Lung (tissue), 11 donors: ENCODE measurements at regions not wholly inside any gene's neighbourhood (a gene's known extent, or its start where the extent isn't known, plus 50 kb on each side); places are given as distances from the start of the nearest gene placed in this dataset.
A peak's percentile ranks its signal among the peaks of the same experiment; 100 is the strongest.

Experiments
- ATAC-seq: fragments of 200-7000 bp; cut with Tn5 transposase; one replicate; pipeline ENCODE4 v1.9.1; 2020; ENCODE audit warnings: moderate number of reproducible peaks; ENCODE audit not compliant: insufficient read depth, low FRiP score
- DNase-seq, 3 donors: peaks; one replicate each; pipeline ENCODE4 v3.0.0-alpha.2; 2013 to 2017
- H3K27ac ChIP-seq, 2 donors: one replicate each; pipeline ENCODE4 v1.5.1; 2013; ENCODE audit warnings: mild to moderate bottlenecking in 2 of 2, moderate library complexity in 2 of 2, control low read depth in 1 of 2, inconsistent platforms in 1 of 2, low read depth in 1 of 2, low read length in 1 of 2
- H3K27me3 ChIP-seq, 3 donors: one replicate each; pipeline ENCODE4 v1.5.1; 2013; ENCODE audit warnings: low read length in 2 of 3; ENCODE audit not compliant: control insufficient read depth in 3 of 3, insufficient read depth in 3 of 3
- H3K36me3 ChIP-seq, 4 donors: one replicate each; pipeline ENCODE4 v1.5.1; 2013; ENCODE audit warnings: low read length in 4 of 4, mild to moderate bottlenecking in 1 of 4, moderate library complexity in 1 of 4; ENCODE audit not compliant: control insufficient read depth in 4 of 4, insufficient read depth in 4 of 4
- H3K4me1 ChIP-seq, 5 donors: one replicate each; pipeline ENCODE4 v1.5.1; 2013; ENCODE audit warnings: low read length in 5 of 5, mild to moderate bottlenecking in 2 of 5, moderate library complexity in 1 of 5; ENCODE audit not compliant: control insufficient read depth in 5 of 5, insufficient read depth in 5 of 5
- H3K4me3 ChIP-seq: one replicate; pipeline ENCODE4 v1.5.1; 2013; ENCODE audit warnings: mild to moderate bottlenecking, control low read depth, moderate library complexity
- H3K9ac ChIP-seq, 2 donors: one replicate each; pipeline ENCODE4 v1.5.1; 2013; ENCODE audit warnings: low read length in 2 of 2, control low read depth in 1 of 2; ENCODE audit not compliant: insufficient read depth in 1 of 2
- H3K9me3 ChIP-seq, 4 donors: one replicate each; pipeline ENCODE4 v1.5.1; 2013; ENCODE audit warnings: low read length in 3 of 4, mild to moderate bottlenecking in 1 of 4, moderate library complexity in 1 of 4; ENCODE audit not compliant: control insufficient read depth in 4 of 4, insufficient read depth in 3 of 4
- WGBS, 2 donors: extraction: QIAGEN DNeasy Blood & Tissue Kit; methylation state at CpG; one replicate each; pipeline ENCODE4 v1.1.7; 2013; 5-methylcytosine and 5-hydroxymethylcytosine counted together
- TF ChIP-seq, protein P1 (sequence below): IDR thresholded peaks from 2 replicates; pipeline ENCODE4 v1.5.1; 2012; ENCODE audit warnings: mild to moderate bottlenecking; ENCODE audit errors: control extremely low read depth, extremely low read depth
- donor health status: control.
- donor health status: control.
- donor health status: Bipolar disorder and iron deficiency.
- donor health status: healthy.
- donor health status: DM: yes; HTN: yes; CAD: no.

DNA sequence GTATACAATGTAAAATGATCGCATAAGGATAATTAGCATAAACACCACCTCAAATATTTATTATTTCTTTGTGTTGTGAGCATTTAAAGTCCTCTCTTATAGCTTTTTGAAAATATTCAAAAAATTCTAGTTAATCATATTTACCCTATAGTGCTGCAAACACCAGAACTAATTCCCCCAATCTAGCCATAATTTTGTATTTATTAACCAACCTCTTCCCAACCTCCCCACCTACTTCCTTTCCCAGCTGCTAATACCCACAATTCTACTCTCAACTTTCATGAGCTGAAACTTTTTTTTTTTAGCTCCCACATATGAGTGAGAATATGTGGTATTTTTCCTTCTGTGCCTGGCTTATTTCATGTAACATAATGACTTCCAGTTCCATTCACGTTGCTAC lies 317.8 kb upstream of the ATP10B start:
- ATAC-seq (no peak), DNase-seq (no peak)
- TF ChIP-seq, protein P1, sequence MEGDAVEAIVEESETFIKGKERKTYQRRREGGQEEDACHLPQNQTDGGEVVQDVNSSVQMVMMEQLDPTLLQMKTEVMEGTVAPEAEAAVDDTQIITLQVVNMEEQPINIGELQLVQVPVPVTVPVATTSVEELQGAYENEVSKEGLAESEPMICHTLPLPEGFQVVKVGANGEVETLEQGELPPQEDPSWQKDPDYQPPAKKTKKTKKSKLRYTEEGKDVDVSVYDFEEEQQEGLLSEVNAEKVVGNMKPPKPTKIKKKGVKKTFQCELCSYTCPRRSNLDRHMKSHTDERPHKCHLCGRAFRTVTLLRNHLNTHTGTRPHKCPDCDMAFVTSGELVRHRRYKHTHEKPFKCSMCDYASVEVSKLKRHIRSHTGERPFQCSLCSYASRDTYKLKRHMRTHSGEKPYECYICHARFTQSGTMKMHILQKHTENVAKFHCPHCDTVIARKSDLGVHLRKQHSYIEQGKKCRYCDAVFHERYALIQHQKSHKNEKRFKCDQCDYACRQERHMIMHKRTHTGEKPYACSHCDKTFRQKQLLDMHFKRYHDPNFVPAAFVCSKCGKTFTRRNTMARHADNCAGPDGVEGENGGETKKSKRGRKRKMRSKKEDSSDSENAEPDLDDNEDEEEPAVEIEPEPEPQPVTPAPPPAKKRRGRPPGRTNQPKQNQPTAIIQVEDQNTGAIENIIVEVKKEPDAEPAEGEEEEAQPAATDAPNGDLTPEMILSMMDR, result no peak
- WGBS, 2 donors, result 85 to 92% methylated on average over 2 of the region's 2 CpGs
- Histone ChIP-seq H3K9me3 (no peaks in the 10 kb centered on the region), H3K27ac (no peak overlapping the region), H3K4me1 (peaks cover 0 to 4% (median 0%) of the 10 kb centered on the region in 5 donors), H3K9ac (no peak overlapping the region), H3K36me3 (no peaks in the 10 kb centered on the region), H3K27me3 (no peaks in the 10 kb centered on the region), H3K4me3 (no peak overlapping the region)

GRCh38 chr5:161167016-161167767 lies 315.2 kb upstream of the ATP10B start:
- TF ChIP-seq, protein P1, result no peak
- Histone ChIP-seq H3K4me1 (peaks cover 0 to 4% (median 0%) of the 10 kb centered on the region in 5 donors), H3K27me3 (no peaks in the 10 kb centered on the region), H3K9ac (no peak overlapping the region), H3K4me3 (no peak overlapping the region), H3K27ac (no peak overlapping the region), H3K36me3 (no peaks in the 10 kb centered on the region), H3K9me3 (no peaks in the 10 kb centered on the region)
- WGBS, 2 donors, result 66 to 77% methylated on average over 6 of the region's 6 CpGs
- ATAC-seq (no peak), DNase-seq (peak in 2 of 3 donors; percentile 6 to 41)

GRCh38 chr5:161165998-161166660 lies 314.1 kb upstream of the ATP10B start:
- H3K27ac ChIP-seq, result no peak overlapping the region
- H3K9me3 ChIP-seq, result no peaks in the 10 kb centered on the region
- H3K4me1 ChIP-seq, result peaks cover 0 to 4% (median 0%) of the 10 kb centered on the region in 5 donors
- DNase-seq, result no peak
- no peak overlapping the region for H3K9ac ChIP-seq
- 95 to 96% methylated on average over 24 to 30 of the region's 30 CpGs for WGBS, 2 donors
- no peak for ATAC-seq
- no peaks in the 10 kb centered on the region for H3K36me3 ChIP-seq
- TF ChIP-seq, protein P1, result no peak
- H3K4me3 ChIP-seq, result no peak overlapping the region
- H3K27me3 ChIP-seq, result no peaks in the 10 kb centered on the region
